Neural cell (in vitro differentiated cells): ENCODE measurements at regions not wholly inside any gene's neighbourhood (a gene's known extent, or its start where the extent isn't known, plus 50 kb on each side); places are given as distances from the start of the nearest gene placed in this dataset.

ENCODE experiments used
- EP300 ChIP-seq: fragments of 450-650 bp; conservative IDR thresholded peaks from 2 replicates; pipeline ENCODE4 v1.6.1; 2014; ENCODE audit warnings: antibody characterized with exemption, mild to moderate bottlenecking, moderate library complexity; ENCODE audit not compliant: poor library complexity, severe bottlenecking
- EZH2 ChIP-seq: fragments of 200-600, 300-800 bp; shearing (Covaris generic), sonication (generic); IDR thresholded peaks from 2 replicates; pipeline ENCODE4 v1.6.1; 2014; ENCODE audit warnings: antibody characterized with exemption, low read length, borderline replicate concordance, mild to moderate bottlenecking; ENCODE audit not compliant: insufficient read depth, poor library complexity, severe bottlenecking
- MXI1 ChIP-seq: fragments of 450-650 bp; conservative IDR thresholded peaks from 2 replicates; pipeline ENCODE4 v1.6.1; 2014; ENCODE audit warnings: antibody characterized with exemption, mild to moderate bottlenecking; ENCODE audit not compliant: poor library complexity, severe bottlenecking
- POLR2AphosphoS5 ChIP-seq: IDR thresholded peaks from 2 replicates; pipeline ENCODE4 v1.6.1; 2012
- RAD21 ChIP-seq: fragments of 450-650 bp; conservative IDR thresholded peaks from 2 replicates; pipeline ENCODE4 v1.6.1; 2014; ENCODE audit warnings: antibody characterized with exemption, mild to moderate bottlenecking, moderate library complexity
- TAF1 ChIP-seq: IDR thresholded peaks from 2 replicates; pipeline ENCODE4 v1.6.1; 2012; ENCODE audit warnings: low read depth
- TF ChIP-seq, protein P1 (sequence below): fragments of 450-650 bp; IDR thresholded peaks from 2 replicates; pipeline ENCODE4 v1.5.1; 2014; ENCODE audit warnings: antibody characterized with exemption, mild to moderate bottlenecking, moderate library complexity; ENCODE audit not compliant: poor library complexity, severe bottlenecking
- TF ChIP-seq, protein P2 (sequence below): IDR thresholded peaks from 2 replicates; pipeline ENCODE4 v1.6.1; 2012; ENCODE audit warnings: borderline replicate concordance

DNA sequence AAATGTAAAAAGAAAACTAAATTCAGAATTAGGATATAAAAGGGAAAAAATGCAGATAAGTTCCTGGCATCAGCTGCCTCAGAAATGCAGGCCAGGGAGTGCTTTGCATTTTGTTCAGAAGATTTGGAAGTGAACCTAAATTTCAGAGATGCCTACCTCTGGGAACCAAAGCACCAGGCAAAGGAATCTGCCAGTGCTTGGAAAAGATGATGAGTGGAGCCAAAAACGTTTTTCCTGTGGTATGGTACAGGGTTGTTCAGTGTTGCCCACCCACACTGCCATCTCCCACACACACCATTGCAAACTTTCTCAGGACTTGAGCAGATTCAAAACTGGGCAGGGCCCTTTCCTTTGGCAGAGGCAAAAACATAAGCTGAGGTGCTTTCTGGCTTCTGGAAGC, 349.5 kb downstream of the TGFB2 start:
- TF ChIP-seq EP300 (no peak), TAF1 (no peak), EZH2 (no peak), MXI1 (no peak), POLR2AphosphoS5 (no peak), RAD21 (no peak)
- TF ChIP-seq, protein P1, sequence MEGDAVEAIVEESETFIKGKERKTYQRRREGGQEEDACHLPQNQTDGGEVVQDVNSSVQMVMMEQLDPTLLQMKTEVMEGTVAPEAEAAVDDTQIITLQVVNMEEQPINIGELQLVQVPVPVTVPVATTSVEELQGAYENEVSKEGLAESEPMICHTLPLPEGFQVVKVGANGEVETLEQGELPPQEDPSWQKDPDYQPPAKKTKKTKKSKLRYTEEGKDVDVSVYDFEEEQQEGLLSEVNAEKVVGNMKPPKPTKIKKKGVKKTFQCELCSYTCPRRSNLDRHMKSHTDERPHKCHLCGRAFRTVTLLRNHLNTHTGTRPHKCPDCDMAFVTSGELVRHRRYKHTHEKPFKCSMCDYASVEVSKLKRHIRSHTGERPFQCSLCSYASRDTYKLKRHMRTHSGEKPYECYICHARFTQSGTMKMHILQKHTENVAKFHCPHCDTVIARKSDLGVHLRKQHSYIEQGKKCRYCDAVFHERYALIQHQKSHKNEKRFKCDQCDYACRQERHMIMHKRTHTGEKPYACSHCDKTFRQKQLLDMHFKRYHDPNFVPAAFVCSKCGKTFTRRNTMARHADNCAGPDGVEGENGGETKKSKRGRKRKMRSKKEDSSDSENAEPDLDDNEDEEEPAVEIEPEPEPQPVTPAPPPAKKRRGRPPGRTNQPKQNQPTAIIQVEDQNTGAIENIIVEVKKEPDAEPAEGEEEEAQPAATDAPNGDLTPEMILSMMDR = no peak
- TF ChIP-seq, protein P2, sequence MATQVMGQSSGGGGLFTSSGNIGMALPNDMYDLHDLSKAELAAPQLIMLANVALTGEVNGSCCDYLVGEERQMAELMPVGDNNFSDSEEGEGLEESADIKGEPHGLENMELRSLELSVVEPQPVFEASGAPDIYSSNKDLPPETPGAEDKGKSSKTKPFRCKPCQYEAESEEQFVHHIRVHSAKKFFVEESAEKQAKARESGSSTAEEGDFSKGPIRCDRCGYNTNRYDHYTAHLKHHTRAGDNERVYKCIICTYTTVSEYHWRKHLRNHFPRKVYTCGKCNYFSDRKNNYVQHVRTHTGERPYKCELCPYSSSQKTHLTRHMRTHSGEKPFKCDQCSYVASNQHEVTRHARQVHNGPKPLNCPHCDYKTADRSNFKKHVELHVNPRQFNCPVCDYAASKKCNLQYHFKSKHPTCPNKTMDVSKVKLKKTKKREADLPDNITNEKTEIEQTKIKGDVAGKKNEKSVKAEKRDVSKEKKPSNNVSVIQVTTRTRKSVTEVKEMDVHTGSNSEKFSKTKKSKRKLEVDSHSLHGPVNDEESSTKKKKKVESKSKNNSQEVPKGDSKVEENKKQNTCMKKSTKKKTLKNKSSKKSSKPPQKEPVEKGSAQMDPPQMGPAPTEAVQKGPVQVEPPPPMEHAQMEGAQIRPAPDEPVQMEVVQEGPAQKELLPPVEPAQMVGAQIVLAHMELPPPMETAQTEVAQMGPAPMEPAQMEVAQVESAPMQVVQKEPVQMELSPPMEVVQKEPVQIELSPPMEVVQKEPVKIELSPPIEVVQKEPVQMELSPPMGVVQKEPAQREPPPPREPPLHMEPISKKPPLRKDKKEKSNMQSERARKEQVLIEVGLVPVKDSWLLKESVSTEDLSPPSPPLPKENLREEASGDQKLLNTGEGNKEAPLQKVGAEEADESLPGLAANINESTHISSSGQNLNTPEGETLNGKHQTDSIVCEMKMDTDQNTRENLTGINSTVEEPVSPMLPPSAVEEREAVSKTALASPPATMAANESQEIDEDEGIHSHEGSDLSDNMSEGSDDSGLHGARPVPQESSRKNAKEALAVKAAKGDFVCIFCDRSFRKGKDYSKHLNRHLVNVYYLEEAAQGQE = no peak
